A549 (cell line): ENCODE measurements at regions not wholly inside any gene's neighbourhood (a gene's known extent, or its start where the extent isn't known, plus 50 kb on each side); places are given as distances from the start of the nearest gene placed in this dataset.

ENCODE experiments used
- ATAC-seq, 2 experiments: fragments of 200-7000 bp in 1 of 2; fragments of >200 bp in 1 of 2; cut with Nextera tagmentation in 1 of 2; cut with Tn5 transposase in 1 of 2; 3 replicates each; pipeline versions ENCODE4 v1.8.0 to v1.9.1; 2018 to 2020; ENCODE audit warnings: mild to moderate bottlenecking in 1 of 2, moderate library complexity in 1 of 2
- CTCF ChIA-PET: fragments of 300-600 bp; sonication (Branson Sonifier 250); formaldehyde crosslinking; extraction: SDS; loops from one replicate; lab custom pipeline; 2021; ENCODE audit warnings: antibody characterized with exemption, inconsistent platforms; lab: Yijun Ruan, JAX
- POLR2A ChIA-PET: fragments of 350-600 bp; formaldehyde crosslinking; extraction: SDS; loops from one replicate; lab custom pipeline; 2021; ENCODE audit warnings: antibody characterized with exemption, inconsistent platforms; lab: Yijun Ruan, JAX
- DNase-seq, 2 experiments: peaks; one replicate each; pipeline versions ENCODE4 v3.0.0 to v3.0.0-alpha.2; 2011 to 2016; ENCODE audit warnings: low read depth in 1 of 2, low spot score in 1 of 2
- FAIRE-seq: peaks from 2 replicates; lab custom pipeline; 2011; peaks lifted over from hg19 to GRCh38; lab: Jason Lieb, UNC
- H3K27ac ChIP-seq, 2 experiments: fragments of >200 bp; sonication (Bioruptor Twin); formaldehyde crosslinking; 3 replicates each; pipeline ENCODE4 v1.5.1; 2016 to 2017
- H3K4me1 ChIP-seq: fragments of >200 bp; sonication (Bioruptor Twin); formaldehyde crosslinking; 3 replicates; pipeline ENCODE4 v1.6.1; 2016
- H3K4me2 ChIP-seq: fragments of >200 bp; sonication (Bioruptor Twin); formaldehyde crosslinking; 3 replicates; pipeline ENCODE4 v1.6.1; 2016
- H3K4me3 ChIP-seq: fragments of >200 bp; sonication (Bioruptor Twin); formaldehyde crosslinking; 3 replicates; pipeline ENCODE4 v1.5.1; 2016
- H3K9me3 ChIP-seq: fragments of >200 bp; sonication (Bioruptor Twin); formaldehyde crosslinking; 3 replicates; pipeline ENCODE4 v1.6.1; 2016
- CEBPB ChIP-seq, 2 experiments: fragments of >200 bp in 1 of 2; sonication (Bioruptor Twin) in 1 of 2; formaldehyde crosslinking in 1 of 2; IDR thresholded peaks; 2 replicates each; pipeline ENCODE4 v1.6.1; 2012 to 2016
- CHD4 ChIP-seq: fragments of 200-600 bp; sonication (generic); IDR thresholded peaks from 2 replicates; pipeline ENCODE4 v1.6.1; 2016; ENCODE audit warnings: antibody characterized with exemption, mild to moderate bottlenecking, borderline replicate concordance
- EHMT2 ChIP-seq: fragments of 200-600 bp; sonication (generic); IDR thresholded peaks from 2 replicates; pipeline ENCODE4 v1.6.1; 2016; ENCODE audit warnings: antibody characterized with exemption, low read depth, mild to moderate bottlenecking, moderate library complexity
- ESRRA ChIP-seq: fragments of 150-350 bp; IDR thresholded peaks from 2 replicates; pipeline ENCODE4 v1.6.1; 2014; ENCODE audit warnings: mild to moderate bottlenecking, low read length, borderline replicate concordance
- HEYL ChIP-seq: fragments of 250-450 bp; sonication (Bioruptor Pico); IDR thresholded peaks from 2 replicates; pipeline ENCODE4 v1.8.0; 2021; ENCODE audit warnings: mild to moderate bottlenecking, moderate library complexity
- JUN ChIP-seq, 2 experiments: fragments of >200 bp; sonication (Bioruptor Twin); formaldehyde crosslinking; IDR thresholded peaks; 2 replicates in 1 of 2; 3 replicates in 1 of 2; pipeline ENCODE4 v1.6.1; 2016 to 2017
- JUNB ChIP-seq: fragments of >200 bp; sonication (Bioruptor Twin); formaldehyde crosslinking; IDR thresholded peaks from 2 replicates; pipeline ENCODE4 v1.6.1; 2016
- KDM1A ChIP-seq: fragments of 200-600 bp; sonication (generic); IDR thresholded peaks from 2 replicates; pipeline ENCODE4 v1.6.1; 2016; ENCODE audit warnings: low read depth, mild to moderate bottlenecking
- MAZ ChIP-seq: fragments of 150-350 bp; IDR thresholded peaks from 2 replicates; pipeline ENCODE4 v1.6.1; 2014; ENCODE audit warnings: antibody characterized with exemption, low read depth, low read length, borderline replicate concordance
- MYC ChIP-seq: IDR thresholded peaks from 2 replicates; pipeline ENCODE4 v1.6.1; 2012; ENCODE audit warnings: mild to moderate bottlenecking, inconsistent platforms, low read length, improper control_type of control experiment, borderline replicate concordance
- PHF8 ChIP-seq: fragments of 200-600 bp; sonication (generic); IDR thresholded peaks from 2 replicates; pipeline ENCODE4 v1.6.1; 2016; ENCODE audit warnings: low read depth, mild to moderate bottlenecking, antibody characterized with exemption, moderate library complexity, borderline replicate concordance
- POLR2AphosphoS2 ChIP-seq: conservative IDR thresholded peaks from 2 replicates; pipeline ENCODE4 v1.6.1; 2012; ENCODE audit warnings: low read length, improper control_type of control experiment, inconsistent platforms
- RARB ChIP-seq: fragments of 250-450 bp; sonication (Bioruptor Pico); IDR thresholded peaks from 2 replicates; pipeline ENCODE4 v1.8.0; 2021; ENCODE audit warnings: mild to moderate bottlenecking, moderate library complexity
- SREBF2 ChIP-seq: fragments of 450-650 bp; IDR thresholded peaks from 2 replicates; pipeline ENCODE4 v1.6.1; 2014; ENCODE audit warnings: mild to moderate bottlenecking, moderate library complexity
- TFCP2L1 ChIP-seq: fragments of 250-450 bp; sonication (Bioruptor Pico); IDR thresholded peaks from 2 replicates; pipeline ENCODE4 v1.5.0; 2021; ENCODE audit warnings: mild to moderate bottlenecking
- TP53 ChIP-seq: fragments of 250-450 bp; sonication (Bioruptor Pico); IDR thresholded peaks from 2 replicates; pipeline ENCODE4 v1.5.0; 2021; ENCODE audit warnings: mild to moderate bottlenecking, moderate library complexity
- ZC3H11A ChIP-seq: fragments of 450-650 bp; IDR thresholded peaks from 2 replicates; pipeline ENCODE4 v1.6.1; 2014; ENCODE audit warnings: antibody characterized with exemption, mild to moderate bottlenecking
- ZFP36 ChIP-seq: fragments of 450-650 bp; IDR thresholded peaks from 2 replicates; pipeline ENCODE4 v1.6.1; 2014; ENCODE audit warnings: borderline replicate concordance; ENCODE audit not compliant: partially characterized antibody
- WGBS: methylation state at CpG from one replicate; pipeline ENCODE4 v1.1.6; 2017; ENCODE audit errors: missing lambda C conversion rate; 5-methylcytosine and 5-hydroxymethylcytosine counted together
- TF ChIP-seq, protein P1 (sequence below): fragments of 250-450 bp; sonication (Bioruptor Pico); IDR thresholded peaks from 2 replicates; pipeline ENCODE4 v1.5.0; 2020; ENCODE audit warnings: low read depth, mild to moderate bottlenecking, moderate library complexity

DNA sequence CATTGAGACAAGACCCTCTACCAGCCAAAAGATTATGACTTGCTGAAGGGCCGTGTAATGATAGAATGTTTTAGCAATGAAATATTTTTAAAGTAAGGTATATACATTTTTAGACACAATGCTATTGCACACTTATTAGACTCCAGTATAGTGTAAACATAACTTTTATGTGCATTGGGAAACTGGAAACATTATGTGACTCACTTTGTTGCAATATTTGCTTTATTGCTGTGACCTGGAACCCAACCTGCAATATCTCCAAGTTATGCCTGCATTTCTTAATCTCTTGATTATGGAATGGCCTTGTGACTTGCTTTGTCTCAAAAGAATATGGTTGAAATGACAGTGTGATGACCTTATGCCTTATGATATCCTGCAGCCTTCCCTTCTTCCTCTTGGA, 502.0 kb downstream of the EPHA4 start:
- WGBS, result 12% methylated on average over 1 of the region's 1 CpG
- DNase-seq, result no peak
- no peak for TF ChIP-seq EHMT2
- Histone ChIP-seq H3K4me1 (no peaks in the 10 kb centered on the region), H3K9me3 (peaks cover 6% of the 10 kb centered on the region), H3K4me2 (no peak overlapping the region), H3K27ac (no peak overlapping the region), H3K4me3 (no peak overlapping the region)
- no peak for ATAC-seq
- FAIRE-seq, result no peak
- ChIA-PET CTCF (no interaction called here), POLR2A (no interaction called here)

DNA sequence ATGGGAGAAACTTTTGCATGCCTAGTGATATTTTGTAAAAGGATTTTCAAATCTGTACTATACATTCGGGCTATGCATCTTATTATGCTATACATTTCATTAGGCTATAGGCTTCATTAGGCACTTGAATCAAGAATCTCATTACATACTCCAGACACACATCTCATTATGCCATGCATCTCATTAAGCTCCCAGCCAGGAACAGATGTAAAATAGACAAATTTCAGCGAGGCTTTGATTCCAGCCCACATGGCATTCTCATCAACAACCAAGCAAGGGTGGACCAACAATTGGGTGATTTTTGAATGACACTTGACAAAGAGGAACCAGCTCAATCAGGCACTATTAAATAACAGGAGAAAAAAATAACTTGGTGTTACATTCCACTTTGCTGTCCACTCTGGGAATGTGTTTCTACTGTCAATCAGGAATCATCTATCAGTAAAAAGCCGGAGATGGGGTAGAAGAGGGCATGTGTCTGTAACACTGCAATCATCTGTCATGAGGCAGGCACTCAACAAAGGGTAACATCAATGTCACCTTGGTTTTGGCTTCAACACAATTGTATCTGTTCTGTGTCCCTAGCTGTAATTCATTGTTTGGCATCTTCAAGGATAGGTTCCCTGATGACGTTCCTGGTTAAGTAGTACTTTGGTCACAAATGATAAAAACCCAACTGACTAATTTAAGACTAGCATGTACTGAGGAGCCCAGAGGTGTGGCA, 498.6 kb downstream of the EPHA4 start:
- Histone ChIP-seq H3K4me2 (no peak overlapping the region), H3K4me1 (no peaks in the 10 kb centered on the region), H3K27ac (no peak overlapping the region), H3K9me3 (peaks cover 6% of the 10 kb centered on the region), H3K4me3 (no peak overlapping the region)
- ATAC-seq (no peak), DNase-seq (no peak), FAIRE-seq (no peak)
- ChIA-PET CTCF (no interaction called here), POLR2A (no interaction called here)
- under 1% methylated on average over 4 of the region's 4 CpGs for WGBS
- TF ChIP-seq TFCP2L1 (CRISPR knock-in tag), result no peak
- TF ChIP-seq PHF8, result no peak
- no peak for TF ChIP-seq ZC3H11A
- TF ChIP-seq JUN (IDR thresholded peaks at IDR 0.05), result no peak
- no peak for TF ChIP-seq JUNB
- TF ChIP-seq POLR2AphosphoS2, result no peak
- no peak for TF ChIP-seq MYC
- no peak for TF ChIP-seq HEYL (CRISPR knock-in tag)
- TF ChIP-seq CEBPB (IDR thresholded peaks at IDR 0.05), result no peak

DNA sequence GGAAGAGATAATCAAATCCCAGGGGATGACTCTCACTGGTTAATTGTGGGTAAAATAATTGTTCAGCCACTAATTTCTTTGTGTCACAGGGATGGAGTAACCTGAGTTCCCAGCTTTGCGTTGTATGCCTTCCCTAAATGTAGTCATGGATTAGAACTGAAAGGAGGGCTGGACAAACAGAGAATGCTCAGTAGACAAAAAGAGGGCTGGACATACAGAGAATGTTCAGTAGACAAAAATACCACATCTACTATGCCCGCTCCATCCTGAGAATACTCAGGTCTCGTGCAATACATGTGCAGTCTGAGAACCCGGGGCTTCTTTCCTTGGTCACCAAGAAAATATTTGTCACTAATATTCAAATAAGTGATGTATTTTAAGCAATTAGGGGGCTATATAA, 497.9 kb downstream of the EPHA4 start:
- POLR2A ChIA-PET, result no interaction called here
- Histone ChIP-seq H3K27ac (no peak overlapping the region), H3K4me3 (no peak overlapping the region), H3K4me2 (no peak overlapping the region), H3K9me3 (peaks cover 6% of the 10 kb centered on the region), H3K4me1 (no peaks in the 10 kb centered on the region)
- ATAC-seq, result no peak
- DNase-seq, result no peak
- TF ChIP-seq RARB (CRISPR knock-in tag), result no peak
- no peak for TF ChIP-seq JUN (IDR thresholded peaks at IDR 0.05)
- TF ChIP-seq KDM1A, result no peak
- TF ChIP-seq MAZ, result no peak
- no peak for TF ChIP-seq TP53 (CRISPR knock-in tag)
- TF ChIP-seq, protein P1, sequence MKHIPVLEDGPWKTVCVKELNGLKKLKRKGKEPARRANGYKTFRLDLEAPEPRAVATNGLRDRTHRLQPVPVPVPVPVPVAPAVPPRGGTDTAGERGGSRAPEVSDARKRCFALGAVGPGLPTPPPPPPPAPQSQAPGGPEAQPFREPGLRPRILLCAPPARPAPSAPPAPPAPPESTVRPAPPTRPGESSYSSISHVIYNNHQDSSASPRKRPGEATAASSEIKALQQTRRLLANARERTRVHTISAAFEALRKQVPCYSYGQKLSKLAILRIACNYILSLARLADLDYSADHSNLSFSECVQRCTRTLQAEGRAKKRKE (CRISPR knock-in tag), result no peak
- no peak for TF ChIP-seq CHD4
- TF ChIP-seq ESRRA, result no peak
- WGBS, result 45% methylated on average over 4 of the region's 4 CpGs
- no peak for FAIRE-seq
- CTCF ChIA-PET, result no interaction called here

DNA sequence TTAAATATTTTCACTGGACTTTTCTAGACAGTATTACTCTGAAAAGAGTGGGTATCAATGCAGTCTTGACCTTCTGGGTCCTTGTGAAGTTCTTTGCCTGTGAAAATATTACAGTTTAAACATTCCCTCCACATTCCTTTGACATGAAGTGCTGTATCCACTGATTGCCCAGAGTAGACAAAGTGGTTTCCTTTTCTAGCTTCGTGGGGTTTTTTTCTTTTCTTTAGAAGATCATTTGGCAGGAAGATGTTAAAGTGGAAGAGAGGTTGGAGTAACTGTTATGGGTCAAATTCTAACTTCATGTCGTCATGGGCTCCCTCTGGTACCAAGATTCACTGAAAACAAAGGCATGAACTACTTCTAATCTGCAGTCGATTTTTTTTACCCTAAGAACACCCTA, 496.9 kb downstream of the EPHA4 start:
- ATAC-seq, result no peak
- ChIA-PET POLR2A (no interaction called here), CTCF (no interaction called here)
- WGBS, result 0% methylated on average over 3 of the region's 3 CpGs
- Histone ChIP-seq H3K4me1 (no peaks in the 10 kb centered on the region), H3K9me3 (peaks cover 6% of the 10 kb centered on the region), H3K4me3 (no peak overlapping the region), H3K4me2 (no peak overlapping the region), H3K27ac (no peak overlapping the region)
- no peak for FAIRE-seq
- TF ChIP-seq SREBF2 (no peak), ZC3H11A (no peak), ZFP36 (no peak)
- DNase-seq, result no peak
